ENCODE measurements at regions not wholly inside any gene's neighbourhood (a gene's known extent, or its start where the extent isn't known, plus 50 kb on each side); places are given as distances from the start of the nearest gene placed in this dataset.

DNA sequence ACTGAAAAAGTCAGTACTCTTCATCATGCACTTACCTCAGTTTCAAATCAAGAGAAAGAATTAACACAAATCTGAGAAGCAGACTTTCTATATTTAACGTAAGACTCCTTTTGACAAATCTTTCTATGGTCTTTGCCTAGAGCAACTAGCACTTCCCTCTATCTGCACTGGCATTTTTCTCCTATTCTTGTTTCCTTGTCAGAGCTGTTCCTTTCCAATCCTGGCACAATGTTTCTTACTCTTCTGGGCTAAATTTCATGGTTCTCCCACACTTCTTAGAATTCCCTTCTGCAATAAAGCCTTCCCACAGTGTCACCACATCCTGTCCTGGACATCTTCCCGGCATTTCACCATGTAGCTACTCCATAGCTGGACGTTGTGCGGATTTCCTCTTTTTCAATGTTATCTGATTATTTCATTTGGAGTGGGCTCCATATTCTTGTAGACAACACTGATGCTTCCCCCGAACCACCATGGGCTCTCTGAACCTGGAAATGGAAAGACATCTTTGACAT lies 144.7 kb upstream of the CTNNA2 start (continued):
- TF ChIP-seq, protein P1, sequence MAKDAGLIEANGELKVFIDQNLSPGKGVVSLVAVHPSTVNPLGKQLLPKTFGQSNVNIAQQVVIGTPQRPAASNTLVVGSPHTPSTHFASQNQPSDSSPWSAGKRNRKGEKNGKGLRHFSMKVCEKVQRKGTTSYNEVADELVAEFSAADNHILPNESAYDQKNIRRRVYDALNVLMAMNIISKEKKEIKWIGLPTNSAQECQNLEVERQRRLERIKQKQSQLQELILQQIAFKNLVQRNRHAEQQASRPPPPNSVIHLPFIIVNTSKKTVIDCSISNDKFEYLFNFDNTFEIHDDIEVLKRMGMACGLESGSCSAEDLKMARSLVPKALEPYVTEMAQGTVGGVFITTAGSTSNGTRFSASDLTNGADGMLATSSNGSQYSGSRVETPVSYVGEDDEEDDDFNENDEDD (CRISPR knock-in tag; IDR thresholded peaks at IDR 0.05; ENCODE audit: borderline replicate concordance), result no peak
- TF ChIP-seq, protein P2, sequence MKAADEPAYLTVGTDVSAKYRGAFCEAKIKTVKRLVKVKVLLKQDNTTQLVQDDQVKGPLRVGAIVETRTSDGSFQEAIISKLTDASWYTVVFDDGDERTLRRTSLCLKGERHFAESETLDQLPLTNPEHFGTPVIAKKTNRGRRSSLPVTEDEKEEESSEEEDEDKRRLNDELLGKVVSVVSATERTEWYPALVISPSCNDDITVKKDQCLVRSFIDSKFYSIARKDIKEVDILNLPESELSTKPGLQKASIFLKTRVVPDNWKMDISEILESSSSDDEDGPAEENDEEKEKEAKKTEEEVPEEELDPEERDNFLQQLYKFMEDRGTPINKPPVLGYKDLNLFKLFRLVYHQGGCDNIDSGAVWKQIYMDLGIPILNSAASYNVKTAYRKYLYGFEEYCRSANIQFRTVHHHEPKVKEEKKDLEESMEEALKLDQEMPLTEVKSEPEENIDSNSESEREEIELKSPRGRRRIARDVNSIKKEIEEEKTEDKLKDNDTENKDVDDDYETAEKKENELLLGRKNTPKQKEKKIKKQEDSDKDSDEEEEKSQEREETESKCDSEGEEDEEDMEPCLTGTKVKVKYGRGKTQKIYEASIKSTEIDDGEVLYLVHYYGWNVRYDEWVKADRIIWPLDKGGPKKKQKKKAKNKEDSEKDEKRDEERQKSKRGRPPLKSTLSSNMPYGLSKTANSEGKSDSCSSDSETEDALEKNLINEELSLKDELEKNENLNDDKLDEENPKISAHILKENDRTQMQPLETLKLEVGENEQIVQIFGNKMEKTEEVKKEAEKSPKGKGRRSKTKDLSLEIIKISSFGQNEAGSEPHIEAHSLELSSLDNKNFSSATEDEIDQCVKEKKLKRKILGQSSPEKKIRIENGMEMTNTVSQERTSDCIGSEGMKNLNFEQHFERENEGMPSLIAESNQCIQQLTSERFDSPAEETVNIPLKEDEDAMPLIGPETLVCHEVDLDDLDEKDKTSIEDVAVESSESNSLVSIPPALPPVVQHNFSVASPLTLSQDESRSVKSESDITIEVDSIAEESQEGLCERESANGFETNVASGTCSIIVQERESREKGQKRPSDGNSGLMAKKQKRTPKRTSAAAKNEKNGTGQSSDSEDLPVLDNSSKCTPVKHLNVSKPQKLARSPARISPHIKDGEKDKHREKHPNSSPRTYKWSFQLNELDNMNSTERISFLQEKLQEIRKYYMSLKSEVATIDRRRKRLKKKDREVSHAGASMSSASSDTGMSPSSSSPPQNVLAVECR (CRISPR knock-in tag; IDR thresholded peaks at IDR 0.05; ENCODE audit: borderline replicate concordance), result no peak
- TF ChIP-seq SCMH1 (CRISPR knock-in tag; IDR thresholded peaks at IDR 0.05; ENCODE audit: borderline replicate concordance), result no peak
- no peak for TF ChIP-seq KDM3A (CRISPR knock-in tag; IDR thresholded peaks at IDR 0.05; ENCODE audit: low read depth)
- TF ChIP-seq, protein P3, sequence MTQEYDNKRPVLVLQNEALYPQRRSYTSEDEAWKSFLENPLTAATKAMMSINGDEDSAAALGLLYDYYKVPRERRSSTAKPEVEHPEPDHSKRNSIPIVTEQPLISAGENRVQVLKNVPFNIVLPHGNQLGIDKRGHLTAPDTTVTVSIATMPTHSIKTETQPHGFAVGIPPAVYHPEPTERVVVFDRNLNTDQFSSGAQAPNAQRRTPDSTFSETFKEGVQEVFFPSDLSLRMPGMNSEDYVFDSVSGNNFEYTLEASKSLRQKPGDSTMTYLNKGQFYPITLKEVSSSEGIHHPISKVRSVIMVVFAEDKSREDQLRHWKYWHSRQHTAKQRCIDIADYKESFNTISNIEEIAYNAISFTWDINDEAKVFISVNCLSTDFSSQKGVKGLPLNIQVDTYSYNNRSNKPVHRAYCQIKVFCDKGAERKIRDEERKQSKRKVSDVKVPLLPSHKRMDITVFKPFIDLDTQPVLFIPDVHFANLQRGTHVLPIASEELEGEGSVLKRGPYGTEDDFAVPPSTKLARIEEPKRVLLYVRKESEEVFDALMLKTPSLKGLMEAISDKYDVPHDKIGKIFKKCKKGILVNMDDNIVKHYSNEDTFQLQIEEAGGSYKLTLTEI (CRISPR knock-in tag; conservative IDR thresholded peaks at IDR 0.05), result no peak
- TF ChIP-seq HMGA1 (CRISPR knock-in tag; conservative IDR thresholded peaks at IDR 0.05), result no peak
